Muscle of leg (tissue), 3 donors: ENCODE measurements at regions not wholly inside any gene's neighbourhood (a gene's known extent, or its start where the extent isn't known, plus 50 kb on each side); places are given as distances from the start of the nearest gene placed in this dataset.
A peak's percentile ranks its signal among the peaks of the same experiment; 100 is the strongest.

ENCODE experiments used
- DNase-seq: peaks from one replicate; pipeline ENCODE4 v3.0.0; 2013
- H3K27ac ChIP-seq: one replicate; pipeline ENCODE4 v1.5.1; 2013; ENCODE audit warnings: mild to moderate bottlenecking, low read length, control low read depth
- H3K27me3 ChIP-seq: one replicate; pipeline ENCODE4 v1.6.1; 2013; ENCODE audit warnings: low read length; ENCODE audit not compliant: control insufficient read depth, insufficient read depth
- H3K36me3 ChIP-seq: one replicate; pipeline ENCODE4 v1.6.1; 2013; ENCODE audit warnings: low read length; ENCODE audit not compliant: control insufficient read depth, insufficient read depth
- H3K4me1 ChIP-seq: one replicate; pipeline ENCODE4 v1.6.1; 2013; ENCODE audit warnings: low read length; ENCODE audit not compliant: control insufficient read depth, insufficient read depth
- H3K4me3 ChIP-seq: one replicate; pipeline ENCODE4 v1.5.1; 2013; ENCODE audit warnings: low read length, control low read depth
- H3K9me3 ChIP-seq: replicated peaks from 2 replicates; pipeline ENCODE4 v1.6.1; 2013; ENCODE audit warnings: low read depth, low read length; ENCODE audit not compliant: control insufficient read depth
- WGBS: methylation state at CpG from one replicate; pipeline ENCODE4 v1.1.5; 2013; ENCODE audit warnings: missing lambda C conversion rate; ENCODE audit not compliant: insufficient coverage; 5-methylcytosine and 5-hydroxymethylcytosine counted together

GRCh38 chr10:55001422-55001821 is 200.4 kb upstream of the PCDH15 start:
- Histone ChIP-seq H3K36me3 (no peaks in the 10 kb centered on the region), H3K4me1 (no peaks in the 10 kb centered on the region), H3K4me3 (no peak overlapping the region), H3K27ac (no peak overlapping the region), H3K9me3 (no peaks in the 10 kb centered on the region), H3K27me3 (no peaks in the 10 kb centered on the region)
- DNase-seq: no peak
- WGBS: 86% methylated on average over 1 of the region's 1 CpG

- WGBS: no CpG with 5 or more reads among the region's 2 CpGs
- no peak for DNase-seq
- H3K4me1 ChIP-seq: no peaks in the 10 kb centered on the region
- peaks cover 5% of the 10 kb centered on the region for H3K9me3 ChIP-seq
- H3K36me3 ChIP-seq: no peaks in the 10 kb centered on the region
- no peak overlapping the region for H3K27ac ChIP-seq
- H3K4me3 ChIP-seq: no peak overlapping the region
- no peaks in the 10 kb centered on the region for H3K27me3 ChIP-seq
Measured at GRCh38 chr10:54993148-54993547, 192.1 kb upstream of the PCDH15 start.

GRCh38 chr10:54985732-54986131 is 184.7 kb upstream of the PCDH15 start:
- Histone ChIP-seq H3K27ac (no peak overlapping the region), H3K36me3 (no peaks in the 10 kb centered on the region), H3K4me3 (no peak overlapping the region), H3K9me3 (peaks cover 5% of the 10 kb centered on the region), H3K4me1 (no peaks in the 10 kb centered on the region), H3K27me3 (no peaks in the 10 kb centered on the region)
- WGBS: no CpG with 5 or more reads among the region's 1 CpG
- DNase-seq: peak; percentile 25

GRCh38 chr10:54983255-54983654 is 182.2 kb upstream of the PCDH15 start:
- DNase-seq: no peak
- no peak overlapping the region for H3K27ac ChIP-seq
- H3K4me1 ChIP-seq: no peaks in the 10 kb centered on the region
- H3K36me3 ChIP-seq: no peaks in the 10 kb centered on the region
- no peak overlapping the region for H3K4me3 ChIP-seq
- no peaks in the 10 kb centered on the region for H3K27me3 ChIP-seq
- H3K9me3 ChIP-seq: no peaks in the 10 kb centered on the region

GRCh38 chr10:54962134-54962900 is 161.3 kb upstream of the PCDH15 start:
- WGBS: 81% methylated on average over 3 of the region's 6 CpGs
- no peak overlapping the region for H3K27ac ChIP-seq
- H3K4me3 ChIP-seq: no peak overlapping the region

GRCh38 chr10:54961040-54961439 is 160.0 kb upstream of the PCDH15 start:
- Histone ChIP-seq H3K4me1 (no peaks in the 10 kb centered on the region), H3K36me3 (no peaks in the 10 kb centered on the region), H3K9me3 (peaks cover 5% of the 10 kb centered on the region), H3K27me3 (no peaks in the 10 kb centered on the region), H3K4me3 (no peak overlapping the region), H3K27ac (no peak overlapping the region)
- 100% methylated on average over 2 of the region's 4 CpGs for WGBS
- DNase-seq: no peak

More at GRCh38 chr10:54962134-54962900, 161.3 kb upstream of the PCDH15 start:
- no peaks in the 10 kb centered on the region for H3K27me3 ChIP-seq
- no peak for DNase-seq
- H3K4me1 ChIP-seq: no peaks in the 10 kb centered on the region
- H3K9me3 ChIP-seq: peaks cover 5% of the 10 kb centered on the region
- no peaks in the 10 kb centered on the region for H3K36me3 ChIP-seq

GRCh38 chr10:54958844-54959243 is 157.8 kb upstream of the PCDH15 start:
- no peaks in the 10 kb centered on the region for H3K36me3 ChIP-seq
- H3K27me3 ChIP-seq: no peaks in the 10 kb centered on the region
- WGBS: no CpG with 5 or more reads among the region's 1 CpG
- no peaks in the 10 kb centered on the region for H3K4me1 ChIP-seq
- no peak for DNase-seq
- H3K4me3 ChIP-seq: no peak overlapping the region
- H3K9me3 ChIP-seq: peaks cover 5% of the 10 kb centered on the region
- no peak overlapping the region for H3K27ac ChIP-seq

- Histone ChIP-seq H3K27me3 (no peaks in the 10 kb centered on the region), H3K27ac (no peak overlapping the region), H3K9me3 (no peaks in the 10 kb centered on the region), H3K4me1 (no peaks in the 10 kb centered on the region), H3K36me3 (no peaks in the 10 kb centered on the region), H3K4me3 (no peak overlapping the region)
- DNase-seq: no peak
Measured at GRCh38 chr10:54947605-54948004, 146.6 kb upstream of the PCDH15 start.

- Histone ChIP-seq H3K4me3 (no peak overlapping the region), H3K9me3 (no peaks in the 10 kb centered on the region), H3K4me1 (no peaks in the 10 kb centered on the region), H3K27ac (no peak overlapping the region), H3K36me3 (no peaks in the 10 kb centered on the region), H3K27me3 (no peaks in the 10 kb centered on the region)
- WGBS: no CpG with 5 or more reads among the region's 2 CpGs
- DNase-seq: no peak
Measured at GRCh38 chr10:54940418-54940817, 139.4 kb upstream of the PCDH15 start.

- H3K27me3 ChIP-seq: no peaks in the 10 kb centered on the region
- no peak overlapping the region for H3K27ac ChIP-seq
- no peak overlapping the region for H3K4me3 ChIP-seq
- H3K4me1 ChIP-seq: no peaks in the 10 kb centered on the region
- no CpG with 5 or more reads among the region's 1 CpG for WGBS
- no peak for DNase-seq
- H3K36me3 ChIP-seq: no peaks in the 10 kb centered on the region
- peaks cover 7% of the 10 kb centered on the region for H3K9me3 ChIP-seq
Measured at GRCh38 chr10:54914049-54914448, 113.0 kb upstream of the PCDH15 start.

- Histone ChIP-seq H3K27ac (no peak overlapping the region), H3K4me3 (no peak overlapping the region), H3K4me1 (no peaks in the 10 kb centered on the region), H3K27me3 (no peaks in the 10 kb centered on the region), H3K36me3 (no peaks in the 10 kb centered on the region), H3K9me3 (peaks cover 7% of the 10 kb centered on the region)
- WGBS: 81% methylated on average over 4 of the region's 4 CpGs
- DNase-seq: no peak
Measured at GRCh38 chr10:54909165-54909564, 108.1 kb upstream of the PCDH15 start.
